Spinal cord (tissue), 9 donors: ENCODE measurements at regions not wholly inside any gene's neighbourhood (a gene's known extent, or its start where the extent isn't known, plus 50 kb on each side); places are given as distances from the start of the nearest gene placed in this dataset.

Experiments
- DNase-seq, 6 donors: peaks; one replicate each; pipeline versions ENCODE4 v3.0.0 to v3.0.0-alpha.2; 2013 to 2015; ENCODE audit warnings: low spot score in 6 of 6, low read depth in 4 of 6
- H3K27ac ChIP-seq: one replicate; pipeline ENCODE4 v1.5.1; 2013; ENCODE audit warnings: low read depth, low read length, control low read depth
- H3K27me3 ChIP-seq: one replicate; pipeline ENCODE4 v1.6.1; 2013; ENCODE audit warnings: low read length; ENCODE audit not compliant: control insufficient read depth, insufficient read depth
- H3K36me3 ChIP-seq: one replicate; pipeline ENCODE4 v1.6.1; 2013; ENCODE audit warnings: low read length; ENCODE audit not compliant: control insufficient read depth, insufficient read depth
- H3K4me1 ChIP-seq: one replicate; pipeline ENCODE4 v1.6.1; 2013; ENCODE audit warnings: low read length; ENCODE audit not compliant: control insufficient read depth, insufficient read depth
- H3K4me3 ChIP-seq: one replicate; pipeline ENCODE4 v1.5.1; 2013; ENCODE audit warnings: low read depth, low read length, control low read depth
- H3K9me3 ChIP-seq: one replicate; pipeline ENCODE4 v1.6.1; 2013; ENCODE audit warnings: low read length; ENCODE audit not compliant: control insufficient read depth, insufficient read depth
- WGBS: methylation state at CpG from one replicate; pipeline ENCODE4 v1.1.5; 2013; ENCODE audit warnings: missing lambda C conversion rate; ENCODE audit not compliant: insufficient coverage; 5-methylcytosine and 5-hydroxymethylcytosine counted together
- donor health status: healthy.

GRCh38 chr5:52328220-52328806, 459.4 kb upstream of the ITGA1 start:
- no peak overlapping the region for H3K4me3 ChIP-seq
- no peaks in the 10 kb centered on the region for H3K9me3 ChIP-seq
- H3K4me1 ChIP-seq: no peaks in the 10 kb centered on the region
- H3K27me3 ChIP-seq: no peaks in the 10 kb centered on the region
- DNase-seq: no peak
- no peak overlapping the region for H3K27ac ChIP-seq
- H3K36me3 ChIP-seq: no peaks in the 10 kb centered on the region

DNA sequence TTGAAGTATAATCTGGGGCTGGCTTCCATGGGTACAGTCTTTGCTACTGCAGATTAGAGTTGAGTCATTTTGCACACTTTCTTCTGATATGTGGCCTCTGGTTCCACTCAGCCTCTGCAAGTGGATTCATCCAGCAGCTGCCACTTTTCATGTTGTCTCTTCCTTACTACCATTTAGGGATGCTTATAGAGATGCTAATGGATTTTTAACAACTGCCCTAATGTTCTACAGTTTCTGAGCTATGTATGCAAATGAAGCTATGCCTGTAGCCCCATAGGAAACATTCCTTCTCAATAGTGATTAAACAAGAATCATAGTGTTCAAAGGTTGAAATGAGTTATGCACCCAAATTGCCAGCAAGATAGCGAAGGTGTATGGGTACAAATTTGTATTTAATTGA, 456.0 kb upstream of the ITGA1 start:
- no peak overlapping the region for H3K4me3 ChIP-seq
- H3K27me3 ChIP-seq: no peaks in the 10 kb centered on the region
- whole genome bisulfite sequencing: no CpG with 5 or more reads among the region's 1 CpG
- no peaks in the 10 kb centered on the region for H3K36me3 ChIP-seq
- no peak overlapping the region for H3K27ac ChIP-seq
- H3K4me1 ChIP-seq: no peaks in the 10 kb centered on the region
- peak in 1 of 6 donors; percentile 58 for DNase-seq
- H3K9me3 ChIP-seq: no peaks in the 10 kb centered on the region

DNA sequence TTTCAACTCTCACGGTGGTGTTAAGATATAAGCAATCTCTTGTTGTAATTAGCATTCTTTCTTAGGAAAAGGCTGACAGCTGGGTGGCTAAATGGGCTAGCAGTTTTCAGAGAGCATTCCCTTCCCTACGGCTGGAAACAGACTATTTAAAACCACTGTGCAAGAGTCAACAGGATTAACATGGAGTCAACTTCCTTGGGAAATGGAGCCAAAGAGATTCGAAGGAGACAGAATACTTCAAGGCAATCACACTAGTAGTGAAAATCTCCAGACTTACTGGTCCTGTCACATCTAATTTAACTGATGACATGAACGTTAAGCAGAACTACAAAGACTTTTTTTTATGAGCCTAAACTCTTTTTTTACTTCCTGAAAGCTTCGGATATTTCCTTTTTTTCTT, 453.3 kb upstream of the ITGA1 start:
- DNase-seq: peak in 1 of 6 donors; percentile 16
- Histone ChIP-seq H3K36me3 (no peaks in the 10 kb centered on the region), H3K4me3 (no peak overlapping the region), H3K27me3 (no peaks in the 10 kb centered on the region), H3K9me3 (peaks cover 1% of the 10 kb centered on the region), H3K27ac (no peak overlapping the region), H3K4me1 (no peaks in the 10 kb centered on the region)
- 52% methylated on average over 3 of the region's 5 CpGs for WGBS

DNA sequence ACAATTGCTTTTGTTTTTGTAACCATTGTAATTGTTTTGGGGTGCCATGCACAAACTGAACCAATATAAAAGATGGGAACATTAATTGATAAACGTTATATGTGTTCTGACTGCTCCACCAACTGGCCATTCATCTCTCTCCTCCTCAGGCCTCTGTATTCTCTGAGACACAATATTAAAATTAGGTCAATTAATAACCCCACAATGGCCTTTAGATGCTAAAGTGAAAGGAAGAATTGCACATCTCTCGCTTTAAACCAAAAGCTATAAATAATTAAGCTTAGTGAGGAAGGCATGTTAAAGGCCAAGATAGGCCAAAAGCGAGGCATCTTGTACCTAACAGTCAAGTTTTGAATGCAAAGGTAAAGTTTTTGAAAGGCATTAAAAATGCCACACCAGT, 448.4 kb upstream of the ITGA1 start:
- WGBS: 80% methylated on average over 1 of the region's 3 CpGs
- H3K27ac ChIP-seq: no peak overlapping the region
- H3K4me3 ChIP-seq: no peak overlapping the region
- no peak for DNase-seq
- no peaks in the 10 kb centered on the region for H3K27me3 ChIP-seq
- H3K4me1 ChIP-seq: no peaks in the 10 kb centered on the region
- no peaks in the 10 kb centered on the region for H3K36me3 ChIP-seq
- peaks cover 1% of the 10 kb centered on the region for H3K9me3 ChIP-seq

GRCh38 chr5:52342361-52342760, 445.4 kb upstream of the ITGA1 start:
- H3K4me3 ChIP-seq: no peak overlapping the region
- no peaks in the 10 kb centered on the region for H3K36me3 ChIP-seq
- no peak overlapping the region for H3K27ac ChIP-seq
- H3K4me1 ChIP-seq: no peaks in the 10 kb centered on the region
- no peaks in the 10 kb centered on the region for H3K27me3 ChIP-seq
- no peaks in the 10 kb centered on the region for H3K9me3 ChIP-seq
- DNase-seq: peak in 1 of 6 donors; percentile 14

- no peak overlapping the region for H3K27ac ChIP-seq
- no peaks in the 10 kb centered on the region for H3K9me3 ChIP-seq
- no peak overlapping the region for H3K4me3 ChIP-seq
- no peaks in the 10 kb centered on the region for H3K27me3 ChIP-seq
- no CpG with 5 or more reads among the region's 3 CpGs for WGBS
- DNase-seq: peak; percentile 4 to 75 (median 12)
- no peaks in the 10 kb centered on the region for H3K4me1 ChIP-seq
- no peaks in the 10 kb centered on the region for H3K36me3 ChIP-seq
Measured at GRCh38 chr5:52356311-52356918, 431.3 kb upstream of the ITGA1 start.

DNA sequence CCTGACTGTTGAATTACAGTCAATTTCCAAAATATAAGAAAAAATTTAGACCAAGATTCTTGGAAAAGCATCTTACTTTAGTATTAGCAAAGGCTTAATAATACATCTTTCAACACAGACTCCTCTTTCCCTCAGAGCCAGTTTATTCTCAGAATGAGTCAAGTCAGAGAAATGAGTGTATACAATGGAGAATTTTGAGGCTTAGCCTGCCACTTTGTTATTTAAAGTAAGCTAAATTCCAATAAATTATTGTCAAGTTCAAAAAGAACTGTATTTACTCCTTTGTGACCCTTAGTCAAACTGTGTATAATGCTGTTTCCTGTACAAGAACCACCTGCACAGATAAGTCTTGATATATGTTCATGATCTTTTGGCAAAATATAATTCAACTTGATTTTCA, 428.5 kb upstream of the ITGA1 start:
- Histone ChIP-seq H3K27ac (no peak overlapping the region), H3K4me1 (no peaks in the 10 kb centered on the region), H3K27me3 (no peaks in the 10 kb centered on the region), H3K4me3 (no peak overlapping the region), H3K36me3 (no peaks in the 10 kb centered on the region), H3K9me3 (no peaks in the 10 kb centered on the region)
- DNase-seq: no peak

DNA sequence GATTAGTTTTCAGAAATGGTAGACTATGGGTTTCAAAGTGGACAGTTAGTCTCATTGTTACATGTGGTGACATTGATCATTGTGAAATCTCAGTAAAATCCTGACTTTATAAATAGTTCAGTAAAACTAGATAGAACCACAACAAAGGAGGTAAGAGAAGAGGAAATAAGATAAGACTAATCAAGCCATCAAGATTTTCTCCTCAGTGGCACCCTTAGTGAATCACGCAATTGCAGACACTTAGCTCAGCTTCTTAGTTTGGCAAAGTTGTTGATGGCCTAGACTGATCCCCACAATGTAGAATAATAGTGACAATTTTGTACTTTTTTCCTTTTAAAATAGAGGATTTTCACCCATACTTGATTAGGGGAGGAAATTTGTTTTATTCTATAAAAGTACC, 426.7 kb upstream of the ITGA1 start:
- Histone ChIP-seq H3K27ac (no peak overlapping the region), H3K27me3 (no peaks in the 10 kb centered on the region), H3K36me3 (no peaks in the 10 kb centered on the region), H3K9me3 (no peaks in the 10 kb centered on the region), H3K4me1 (no peaks in the 10 kb centered on the region), H3K4me3 (no peak overlapping the region)
- no peak for DNase-seq
- WGBS: no CpG with 5 or more reads among the region's 1 CpG

DNA sequence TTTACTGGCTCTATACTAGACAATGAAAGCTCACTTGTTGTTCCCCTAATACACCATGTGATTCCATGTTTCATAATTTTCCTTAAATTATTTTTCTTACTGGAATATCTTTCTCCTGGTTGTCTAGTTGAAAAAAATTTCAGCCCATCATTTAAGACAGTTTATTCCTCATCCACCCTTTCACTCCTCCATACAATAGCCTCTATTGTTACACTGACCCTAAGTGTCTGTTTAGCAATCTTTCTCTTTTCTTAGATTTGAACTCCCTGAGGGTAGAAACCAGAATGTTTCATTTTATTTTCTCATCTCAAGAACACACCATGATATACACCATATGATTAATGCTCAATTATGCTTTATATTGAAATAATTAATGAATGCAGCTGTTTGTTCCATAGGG, 413.4 kb upstream of the ITGA1 start:
- no peak for DNase-seq
- H3K4me3 ChIP-seq: no peak overlapping the region
- no peaks in the 10 kb centered on the region for H3K27me3 ChIP-seq
- H3K36me3 ChIP-seq: no peaks in the 10 kb centered on the region
- no peak overlapping the region for H3K27ac ChIP-seq
- no peaks in the 10 kb centered on the region for H3K4me1 ChIP-seq
- H3K9me3 ChIP-seq: no peaks in the 10 kb centered on the region

- Histone ChIP-seq H3K4me1 (no peaks in the 10 kb centered on the region), H3K36me3 (no peaks in the 10 kb centered on the region), H3K4me3 (no peak overlapping the region), H3K27me3 (no peaks in the 10 kb centered on the region), H3K9me3 (no peaks in the 10 kb centered on the region), H3K27ac (no peak overlapping the region)
- WGBS: no CpG with 5 or more reads among the region's 3 CpGs
- no peak for DNase-seq
Measured at GRCh38 chr5:52375969-52376368, 411.7 kb upstream of the ITGA1 start.
